GM18505 (cell line): ENCODE measurements at regions not wholly inside any gene's neighbourhood (a gene's known extent, or its start where the extent isn't known, plus 50 kb on each side); places are given as distances from the start of the nearest gene placed in this dataset.

Experiments
- ATAC-seq: cut with Tn5 transposase; IDR thresholded peaks from one replicate; pipeline ENCODE4 v1.9.1; 2021; ENCODE audit not compliant: unreplicated experiment
- POLR2A ChIP-seq: IDR thresholded peaks from 4 replicates; pipeline ENCODE4 v1.6.1; 2011; ENCODE audit warnings: borderline replicate concordance; ENCODE audit not compliant: insufficient read depth, insufficient read length; ENCODE audit errors: extremely low read depth

DNA sequence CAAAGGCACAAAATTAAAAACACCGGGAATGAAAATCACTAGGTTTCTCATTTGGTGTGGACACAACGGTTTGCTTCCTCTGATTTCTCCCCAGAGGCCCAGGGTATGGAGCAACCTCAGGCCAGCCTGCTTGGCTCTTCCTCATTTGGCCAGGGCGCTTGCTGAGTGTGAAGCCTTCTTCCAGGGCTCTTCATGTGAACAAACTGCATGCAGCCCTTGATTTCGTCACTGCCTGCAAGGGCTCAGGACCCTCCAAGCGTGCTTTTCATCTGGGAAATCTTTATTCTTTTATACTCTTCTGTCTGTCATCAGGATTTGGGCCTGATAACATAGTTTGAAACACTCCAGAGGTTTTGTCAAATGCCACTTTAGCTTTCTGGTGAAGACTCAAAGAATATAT is 122.6 kb upstream of the KLF4 start:
- ATAC-seq: no peak
- no peak for TF ChIP-seq POLR2A

DNA sequence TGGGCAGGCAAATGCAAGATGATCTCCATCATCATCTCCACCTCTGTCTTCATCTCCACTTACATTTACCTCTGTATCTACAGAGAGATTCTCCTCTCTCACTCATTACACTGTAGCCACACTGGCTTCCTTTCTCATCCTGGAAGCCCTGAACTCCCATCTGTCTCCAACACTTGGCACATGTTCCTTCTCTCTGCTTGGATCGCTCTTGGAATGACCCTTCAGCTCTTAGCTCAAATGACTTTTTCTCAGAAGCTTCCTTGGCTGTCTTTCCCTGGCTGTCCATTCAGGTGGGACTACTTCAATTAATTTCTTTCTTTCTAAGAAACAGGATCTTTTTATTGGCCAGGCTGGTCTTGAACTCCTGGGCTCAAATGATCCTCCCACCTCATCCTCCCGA is 120.0 kb upstream of the KLF4 start:
- TF ChIP-seq POLR2A: no peak

DNA sequence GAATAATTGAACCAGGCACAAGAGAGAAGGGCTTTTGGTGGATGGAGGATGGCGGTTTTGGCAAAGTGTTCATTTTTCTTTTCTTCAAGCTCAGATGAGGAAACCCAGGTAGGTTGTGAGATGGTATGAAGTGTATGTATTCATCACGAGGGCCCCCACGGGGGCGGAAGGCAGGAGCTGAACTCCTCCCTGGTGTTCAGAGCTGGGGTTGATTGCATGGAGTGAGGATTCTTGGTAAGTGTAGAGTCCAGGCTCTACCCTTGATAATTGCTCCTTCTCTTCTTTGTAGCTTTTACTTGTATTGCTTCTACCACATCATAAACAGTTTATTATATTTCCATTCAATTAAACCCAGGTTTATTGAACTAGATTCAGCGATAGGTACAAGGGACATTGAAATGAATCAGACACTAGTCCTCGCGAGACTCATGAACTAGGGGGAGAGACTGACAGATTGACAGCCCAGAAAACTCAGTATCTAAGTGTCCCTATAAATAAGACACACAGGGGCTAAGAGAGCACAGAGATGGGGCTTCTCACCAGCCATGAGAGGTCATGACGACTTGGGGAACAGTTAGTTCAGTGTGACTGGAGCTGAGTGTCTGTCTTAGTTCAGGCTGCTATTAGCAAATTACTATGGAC is 116.7 kb upstream of the KLF4 start:
- no peak for TF ChIP-seq POLR2A
- no peak for ATAC-seq

More for the DNA sequence above, 120.0 kb upstream of the KLF4 start:
- no peak for ATAC-seq

GRCh38 chr9:107605041-107605440 is 115.5 kb upstream of the KLF4 start:
- TF ChIP-seq POLR2A: no peak
- ATAC-seq: no peak

- ATAC-seq: no peak
- TF ChIP-seq POLR2A: no peak
Measured at GRCh38 chr9:107603281-107603680, 113.7 kb upstream of the KLF4 start.

GRCh38 chr9:107600060-107600573 is 110.5 kb upstream of the KLF4 start:
- TF ChIP-seq POLR2A: no peak

DNA sequence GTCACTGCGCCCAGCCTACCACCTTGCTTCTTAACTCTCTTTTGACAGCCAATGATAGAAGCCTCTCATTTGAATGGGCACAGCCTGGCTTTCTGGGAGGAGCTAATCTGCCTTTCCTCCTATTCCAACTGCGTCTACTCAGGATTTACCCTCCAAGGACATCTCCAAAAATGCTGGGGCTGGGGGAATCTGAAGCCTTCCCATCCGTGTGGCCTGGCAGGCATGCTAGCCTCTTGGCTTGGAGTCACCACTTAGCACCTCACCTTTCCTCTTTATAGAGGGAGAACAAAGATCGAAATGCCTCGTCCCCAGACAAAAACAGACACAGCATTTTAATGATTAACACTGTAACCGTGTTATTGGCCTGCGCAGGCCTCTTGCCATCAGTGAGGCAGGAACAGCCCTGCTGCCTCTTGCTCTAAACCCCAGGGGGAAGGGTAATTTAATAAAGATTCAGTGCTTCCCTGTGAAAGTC is 108.2 kb upstream of the KLF4 start:
- TF ChIP-seq POLR2A: no peak
- no peak for ATAC-seq

More at GRCh38 chr9:107600060-107600573, 110.5 kb upstream of the KLF4 start:
- no peak for ATAC-seq

- no peak for ATAC-seq
- no peak for TF ChIP-seq POLR2A
Measured at GRCh38 chr9:107594908-107595530, 105.5 kb upstream of the KLF4 start.

DNA sequence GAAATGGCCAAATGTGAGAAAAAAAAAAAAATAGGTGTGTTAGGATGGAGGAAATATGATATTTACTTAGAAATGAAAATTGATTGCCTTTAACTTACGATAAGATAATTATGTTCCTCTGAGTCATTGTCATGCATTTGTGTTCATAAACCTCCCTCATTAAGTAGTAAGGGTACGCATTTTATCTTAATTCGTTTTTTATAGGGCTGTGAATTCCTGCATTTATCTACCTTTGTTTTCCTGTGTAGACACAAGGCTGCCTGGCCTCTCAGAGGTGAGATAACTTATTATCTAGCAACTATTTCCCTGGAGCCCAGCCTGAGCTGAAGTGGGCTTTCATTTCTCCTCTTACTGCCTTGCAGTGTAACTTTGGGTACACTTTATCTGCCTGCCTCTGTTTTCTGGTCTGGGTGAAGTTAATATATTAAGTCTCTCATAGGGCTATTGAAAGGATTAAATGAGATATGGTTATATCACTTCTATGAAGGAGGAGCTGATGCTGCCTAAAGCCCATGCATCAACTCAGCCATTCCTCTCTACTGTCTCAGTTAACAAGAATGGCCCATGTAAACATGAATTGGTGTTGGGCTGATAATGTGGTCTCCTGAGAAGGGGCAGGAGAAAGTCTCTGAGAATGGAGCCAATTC is 103.8 kb upstream of the KLF4 start:
- no peak for ATAC-seq
- TF ChIP-seq POLR2A: no peak

- TF ChIP-seq POLR2A: no peak
- no peak for ATAC-seq
Measured at GRCh38 chr9:107592424-107592823, 102.9 kb upstream of the KLF4 start.

- no peak for ATAC-seq
- TF ChIP-seq POLR2A: no peak
Measured at GRCh38 chr9:107591781-107592180, 102.2 kb upstream of the KLF4 start.

DNA sequence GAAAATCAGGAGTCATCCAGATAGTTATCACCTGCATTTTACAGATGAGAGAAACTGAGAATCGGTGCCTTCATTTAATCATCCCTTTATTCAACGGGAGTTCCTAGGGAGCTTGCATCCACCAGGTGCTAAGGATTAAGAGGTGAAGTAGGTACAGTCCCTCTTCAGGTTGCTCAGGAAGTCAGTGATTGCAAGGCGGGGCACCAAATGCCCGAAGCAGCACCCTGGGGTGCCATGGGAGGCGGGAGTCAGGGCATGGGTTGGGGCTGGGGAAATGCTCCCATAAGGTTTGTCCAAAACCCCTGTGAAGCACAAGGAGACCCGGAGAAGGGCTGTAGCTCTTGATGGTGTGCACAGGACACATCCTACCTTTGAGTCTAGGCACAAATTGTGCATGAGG is 98.8 kb upstream of the KLF4 start:
- ATAC-seq: no peak
- no peak for TF ChIP-seq POLR2A

DNA sequence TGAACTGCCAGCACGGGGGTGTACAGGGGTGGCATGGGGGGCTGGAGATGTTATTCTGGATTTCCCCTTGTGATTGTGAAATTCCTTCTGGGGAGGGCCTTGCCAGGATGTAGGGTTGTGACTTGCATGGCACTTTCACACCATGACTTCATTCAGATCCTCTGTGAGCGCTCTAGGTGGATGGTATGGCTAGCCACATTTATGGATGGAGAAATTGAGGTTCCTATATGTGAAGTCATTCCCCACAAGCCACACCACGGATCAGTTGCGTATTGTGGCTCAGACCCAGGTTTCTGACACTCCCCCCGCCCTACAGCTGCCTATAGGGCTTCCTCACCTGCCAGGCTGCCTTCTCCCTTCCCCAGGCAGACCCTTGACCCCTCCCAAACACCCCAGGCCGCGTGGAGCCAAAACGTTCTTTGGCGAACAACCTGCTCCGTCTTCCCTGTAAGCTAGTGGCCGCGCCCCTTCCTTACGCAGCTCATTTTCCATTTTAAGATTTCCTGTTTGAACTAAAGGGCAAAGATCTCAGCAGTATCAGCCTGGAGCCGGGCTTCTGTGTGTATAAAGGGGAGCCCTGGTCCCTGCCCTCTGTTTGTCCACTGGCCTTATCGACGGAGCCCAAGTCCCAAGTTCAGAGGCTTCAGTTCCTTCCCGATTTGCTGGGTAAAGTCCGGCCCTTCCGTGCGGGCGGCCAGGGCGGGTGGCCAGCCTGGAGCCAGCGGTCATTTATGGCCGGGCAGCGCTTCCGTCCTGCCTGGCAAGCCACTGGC is 97.8 kb upstream of the KLF4 start:
- no peak for TF ChIP-seq POLR2A
- no peak for ATAC-seq

- no peak for TF ChIP-seq POLR2A
Measured at GRCh38 chr9:107586493-107586892, 96.9 kb upstream of the KLF4 start.

GRCh38 chr9:107585465-107585864 is 95.9 kb upstream of the KLF4 start:
- no peak for TF ChIP-seq POLR2A
- no peak for ATAC-seq

More at GRCh38 chr9:107586493-107586892, 96.9 kb upstream of the KLF4 start:
- no peak for ATAC-seq
